ENCODE measurements at regions not wholly inside any gene's neighbourhood (a gene's known extent, or its start where the extent isn't known, plus 50 kb on each side); places are given as distances from the start of the nearest gene placed in this dataset.

DNA sequence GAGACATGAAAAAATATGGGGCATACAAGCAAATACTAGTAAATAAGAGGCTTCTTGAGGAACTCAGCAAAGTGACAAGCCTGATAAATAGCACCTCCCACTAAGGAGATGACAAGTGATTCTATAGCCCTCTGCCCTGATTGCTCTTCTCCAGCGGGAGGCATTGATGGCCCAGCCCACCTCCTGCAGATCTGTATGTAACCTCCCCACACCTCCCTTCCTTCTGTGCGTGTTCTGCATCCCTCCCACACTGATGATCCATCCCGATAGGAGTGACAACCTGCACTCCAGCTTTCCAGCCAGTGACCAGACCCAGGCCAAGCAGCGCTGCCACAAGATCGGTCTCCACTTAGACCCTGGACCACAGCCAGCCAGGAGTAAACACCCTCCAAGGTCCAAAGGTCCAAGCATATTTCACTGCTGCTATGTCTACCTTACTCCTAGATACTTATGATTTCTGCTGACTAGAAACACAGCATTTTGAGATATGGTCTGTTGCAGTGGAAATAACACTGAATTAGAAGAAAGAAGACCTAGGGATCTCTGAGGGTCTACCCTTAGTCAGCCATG, 176.1 kb downstream of the BRINP2 start:
- TF ChIP-seq, protein P1, sequence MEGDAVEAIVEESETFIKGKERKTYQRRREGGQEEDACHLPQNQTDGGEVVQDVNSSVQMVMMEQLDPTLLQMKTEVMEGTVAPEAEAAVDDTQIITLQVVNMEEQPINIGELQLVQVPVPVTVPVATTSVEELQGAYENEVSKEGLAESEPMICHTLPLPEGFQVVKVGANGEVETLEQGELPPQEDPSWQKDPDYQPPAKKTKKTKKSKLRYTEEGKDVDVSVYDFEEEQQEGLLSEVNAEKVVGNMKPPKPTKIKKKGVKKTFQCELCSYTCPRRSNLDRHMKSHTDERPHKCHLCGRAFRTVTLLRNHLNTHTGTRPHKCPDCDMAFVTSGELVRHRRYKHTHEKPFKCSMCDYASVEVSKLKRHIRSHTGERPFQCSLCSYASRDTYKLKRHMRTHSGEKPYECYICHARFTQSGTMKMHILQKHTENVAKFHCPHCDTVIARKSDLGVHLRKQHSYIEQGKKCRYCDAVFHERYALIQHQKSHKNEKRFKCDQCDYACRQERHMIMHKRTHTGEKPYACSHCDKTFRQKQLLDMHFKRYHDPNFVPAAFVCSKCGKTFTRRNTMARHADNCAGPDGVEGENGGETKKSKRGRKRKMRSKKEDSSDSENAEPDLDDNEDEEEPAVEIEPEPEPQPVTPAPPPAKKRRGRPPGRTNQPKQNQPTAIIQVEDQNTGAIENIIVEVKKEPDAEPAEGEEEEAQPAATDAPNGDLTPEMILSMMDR (conservative IDR thresholded peaks at IDR 0.05; ENCODE audit: low read depth, low read length): no peak
- TF ChIP-seq POLR2A (IDR thresholded peaks at IDR 0.05; ENCODE audit: low read depth, low read length) (no peak), SMC3 (IDR thresholded peaks at IDR 0.05; ENCODE audit: low read depth, low read length) (no peak), MAFK (IDR thresholded peaks at IDR 0.05; ENCODE audit: low read depth, low read length) (no peak), MAZ (IDR thresholded peaks at IDR 0.05; ENCODE audit: borderline replicate concordance, low read depth, low read length) (no peak), RFX5 (IDR thresholded peaks at IDR 0.05; ENCODE audit: low read depth, low read length) (no peak), MXI1 (IDR thresholded peaks at IDR 0.05; ENCODE audit: borderline replicate concordance, low read depth, low read length) (no peak), RAD21 (IDR thresholded peaks at IDR 0.05; ENCODE audit: low read length) (no peak), CEBPB (IDR thresholded peaks at IDR 0.05; ENCODE audit: low read depth, low read length) (no peak), USF2 (IDR thresholded peaks at IDR 0.05; ENCODE audit: low read depth, low read length) (no peak)
- TF ChIP-seq, protein P2, sequence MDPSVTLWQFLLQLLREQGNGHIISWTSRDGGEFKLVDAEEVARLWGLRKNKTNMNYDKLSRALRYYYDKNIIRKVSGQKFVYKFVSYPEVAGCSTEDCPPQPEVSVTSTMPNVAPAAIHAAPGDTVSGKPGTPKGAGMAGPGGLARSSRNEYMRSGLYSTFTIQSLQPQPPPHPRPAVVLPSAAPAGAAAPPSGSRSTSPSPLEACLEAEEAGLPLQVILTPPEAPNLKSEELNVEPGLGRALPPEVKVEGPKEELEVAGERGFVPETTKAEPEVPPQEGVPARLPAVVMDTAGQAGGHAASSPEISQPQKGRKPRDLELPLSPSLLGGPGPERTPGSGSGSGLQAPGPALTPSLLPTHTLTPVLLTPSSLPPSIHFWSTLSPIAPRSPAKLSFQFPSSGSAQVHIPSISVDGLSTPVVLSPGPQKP (IDR thresholded peaks at IDR 0.05; ENCODE audit: borderline replicate concordance, low read depth, low read length): no peak
